Suppressor macrophage (primary cell): ENCODE measurements at regions not wholly inside any gene's neighbourhood (a gene's known extent, or its start where the extent isn't known, plus 50 kb on each side); places are given as distances from the start of the nearest gene placed in this dataset.

Experiments used
- DNase-seq, 4 experiments: peaks; one replicate each; pipeline ENCODE4 v3.0.0-alpha.2; 2020 to 2022

DNA sequence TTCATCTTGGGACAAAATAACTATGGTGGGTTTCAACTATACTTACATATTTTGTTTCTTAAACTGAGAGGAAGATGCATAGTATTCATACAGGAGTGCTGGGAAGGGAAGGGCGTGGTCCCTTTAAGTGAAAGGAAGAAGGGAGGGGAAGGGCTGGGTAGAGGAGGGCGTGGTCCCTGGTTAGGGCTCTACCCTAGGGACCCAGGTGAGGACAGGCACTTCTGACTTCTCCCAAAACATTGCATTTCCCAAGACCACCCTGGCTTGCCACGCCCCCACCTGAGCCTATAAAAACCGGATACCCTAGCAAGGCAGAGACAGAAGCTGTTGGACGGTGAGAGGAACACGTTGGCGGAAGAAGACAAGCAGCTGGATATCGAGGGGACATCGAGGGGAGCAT, 157.6 kb upstream of the PLXNA4 start:
- no peak for DNase-seq

DNA sequence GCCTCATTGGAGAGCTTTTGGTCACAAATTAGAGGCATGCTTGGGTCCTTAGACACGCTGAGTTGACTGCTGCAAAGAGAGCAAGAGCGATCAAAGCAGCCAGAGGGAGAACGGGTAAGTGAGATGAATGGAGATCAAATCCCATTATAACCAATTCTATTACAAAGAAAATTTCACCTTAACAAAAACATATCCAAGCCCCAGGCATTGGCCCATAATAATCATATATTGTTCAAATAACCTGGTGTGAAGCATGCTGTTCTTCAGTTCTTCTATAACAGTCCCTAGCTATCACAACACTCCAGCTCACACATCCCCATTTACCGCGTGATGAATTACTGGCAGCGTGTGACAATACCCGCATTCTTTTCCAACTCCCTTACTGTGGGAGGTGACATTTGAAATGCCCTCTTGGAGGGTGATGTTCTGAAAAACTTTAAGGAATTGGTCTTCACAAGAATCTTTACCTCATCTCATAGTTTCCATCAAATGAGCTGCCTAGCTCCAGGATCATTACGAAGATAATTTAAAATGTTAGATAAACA, 156.1 kb upstream of the PLXNA4 start:
- no peak for DNase-seq

DNA sequence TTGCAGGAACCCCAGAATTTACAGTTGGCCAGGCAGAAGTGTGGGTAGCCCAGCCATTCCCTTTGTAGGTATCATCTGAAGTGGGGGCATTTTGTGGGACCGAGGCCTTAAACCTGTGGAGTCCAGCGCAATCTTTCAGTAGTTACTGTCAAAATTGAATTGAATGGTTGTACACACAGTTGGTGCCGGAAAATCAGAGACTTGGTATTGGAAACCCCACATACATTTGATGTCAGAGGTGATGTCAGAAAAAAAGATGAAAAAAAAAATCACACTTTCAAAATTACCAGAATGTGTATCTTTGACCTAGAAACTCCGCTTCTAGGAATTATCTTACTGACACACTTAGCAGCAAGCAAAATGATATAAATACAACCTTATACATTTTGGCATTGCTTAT, 153.8 kb upstream of the PLXNA4 start:
- DNase-seq = no peak

DNA sequence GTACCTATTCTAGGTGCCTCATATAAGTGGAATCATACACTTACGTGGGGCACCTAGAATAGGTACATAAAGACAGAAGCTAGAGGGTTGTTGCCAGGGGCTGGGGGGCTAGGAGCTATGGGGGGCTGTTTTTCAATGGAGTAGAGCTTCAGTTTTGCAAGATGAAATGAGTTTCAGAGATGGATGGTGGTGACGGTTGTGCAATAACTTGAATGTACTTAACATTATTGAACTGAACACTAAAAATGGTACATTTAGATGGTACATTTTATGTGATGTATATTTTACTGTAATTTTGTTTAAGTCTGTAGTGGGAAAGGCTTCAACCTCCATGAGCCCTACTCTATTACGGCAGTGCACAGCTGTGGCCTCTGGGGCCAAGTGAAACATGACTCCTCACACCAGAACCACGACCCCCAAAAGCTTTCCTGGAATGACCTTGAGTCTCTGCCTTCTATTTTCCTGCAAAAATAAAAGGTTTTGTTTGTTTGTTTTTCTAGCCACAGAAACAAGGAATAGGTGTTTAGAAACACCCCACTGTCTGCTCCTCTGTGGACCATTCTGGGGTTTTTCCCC, 147.3 kb upstream of the PLXNA4 start:
- no peak for DNase-seq

DNA sequence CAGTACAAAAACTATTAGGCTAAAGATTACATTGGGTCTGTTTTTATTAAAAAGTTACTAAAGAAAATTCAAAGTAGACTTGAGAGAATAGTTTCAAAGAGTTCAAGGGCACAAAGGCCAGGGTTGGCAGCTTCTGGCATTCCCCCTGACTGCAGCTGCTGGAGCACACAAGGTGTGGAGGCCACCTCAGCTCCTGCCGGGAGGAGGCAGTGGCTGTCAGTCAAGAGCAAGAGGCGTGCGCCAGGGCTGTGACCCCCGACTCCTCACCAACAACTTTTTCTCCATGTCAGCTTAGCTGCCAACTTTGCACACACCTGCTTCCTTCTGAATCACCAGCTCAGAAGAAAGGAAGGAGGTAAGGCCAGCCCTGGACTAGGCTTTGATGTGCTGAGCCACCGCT, 144.6 kb upstream of the PLXNA4 start:
- DNase-seq = no peak

DNA sequence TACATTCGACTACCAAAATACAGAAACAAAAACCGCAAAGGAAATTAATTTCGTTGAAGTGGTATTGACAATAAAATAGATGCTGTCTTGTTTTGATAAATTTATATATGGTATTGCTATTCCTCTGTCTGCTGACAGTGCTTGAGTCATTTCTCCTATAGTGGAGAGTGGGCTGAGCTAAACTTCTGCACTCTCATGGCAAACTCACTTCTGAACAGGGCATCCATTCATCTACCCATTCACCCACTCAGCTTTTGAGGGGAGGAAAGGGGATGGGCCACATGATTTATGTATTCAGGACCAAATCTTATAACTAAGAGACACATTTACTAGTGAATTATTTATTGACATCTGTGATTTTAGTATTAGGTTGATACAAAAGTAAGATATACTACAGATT, 137.6 kb upstream of the PLXNA4 start:
- DNase-seq = no peak

DNA sequence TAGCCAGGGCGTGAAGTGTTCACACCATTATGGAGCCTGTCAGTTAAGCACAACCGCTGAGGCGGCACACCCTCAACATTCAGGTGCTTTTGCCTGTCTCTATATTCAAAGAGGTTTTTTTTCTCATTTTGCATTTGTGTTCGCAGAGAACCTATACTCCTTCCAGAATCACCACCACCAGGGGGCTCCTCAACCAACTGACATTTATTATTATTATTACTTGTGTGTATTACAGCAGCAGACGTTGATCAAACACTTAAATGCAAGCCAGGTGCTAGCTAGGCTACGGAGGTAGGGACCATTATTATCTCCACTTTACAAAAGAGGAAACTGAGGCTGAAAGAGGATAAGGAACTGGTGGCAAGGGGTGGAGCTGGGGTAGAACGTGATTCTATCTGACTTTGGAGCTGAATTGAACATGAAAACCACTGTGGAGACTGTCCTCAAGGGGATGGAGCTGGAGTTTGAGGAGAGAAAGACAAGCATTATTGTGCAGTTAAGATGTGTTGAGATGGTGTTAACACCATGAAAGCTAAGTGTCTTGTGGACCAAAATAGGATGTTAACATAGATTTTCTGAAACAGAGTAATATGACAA, 133.8 kb upstream of the PLXNA4 start:
- DNase-seq = peak; percentile 28 to 58 (median 52)

DNA sequence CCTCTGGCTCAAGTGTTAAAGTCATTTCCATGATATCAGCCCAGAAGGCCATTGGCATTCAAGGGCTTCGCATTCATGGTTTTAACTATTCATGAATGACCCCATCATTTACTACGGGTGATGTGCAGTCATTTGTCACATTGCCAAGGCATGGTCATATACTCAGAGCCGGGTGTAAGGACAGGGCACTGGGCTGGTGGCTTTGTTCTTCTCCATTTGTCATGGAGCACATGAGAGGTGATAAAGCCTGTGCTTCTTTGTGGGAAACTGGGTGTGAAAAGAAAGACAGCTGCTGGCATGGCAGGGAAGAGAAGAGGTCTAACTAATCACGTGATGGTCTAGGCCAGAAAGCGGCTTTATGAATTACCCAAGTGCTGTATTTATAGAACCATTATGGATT, 132.2 kb upstream of the PLXNA4 start:
- DNase-seq = no peak

DNA sequence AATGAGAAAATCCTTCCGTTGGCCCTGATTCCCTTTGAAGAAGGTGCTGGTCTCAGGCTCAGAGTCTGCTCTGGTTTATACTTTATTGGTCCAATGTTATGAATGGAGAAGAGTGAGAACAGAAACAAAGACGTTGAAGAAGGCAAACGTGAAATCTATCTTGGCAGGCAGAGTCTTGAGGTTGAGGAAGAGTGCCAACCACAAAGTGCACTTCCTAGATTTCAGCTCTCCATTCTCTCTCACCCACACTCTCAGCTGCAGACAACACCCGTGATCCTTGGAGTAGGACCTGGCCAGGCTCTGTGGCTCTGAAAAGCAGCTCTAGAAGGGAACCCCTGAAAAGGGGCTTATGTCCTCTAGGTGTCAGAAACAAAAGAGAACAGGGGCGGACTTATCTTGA, 128.9 kb upstream of the PLXNA4 start:
- peak in 2 of 4 experiments; percentile 27 to 29 for DNase-seq

DNA sequence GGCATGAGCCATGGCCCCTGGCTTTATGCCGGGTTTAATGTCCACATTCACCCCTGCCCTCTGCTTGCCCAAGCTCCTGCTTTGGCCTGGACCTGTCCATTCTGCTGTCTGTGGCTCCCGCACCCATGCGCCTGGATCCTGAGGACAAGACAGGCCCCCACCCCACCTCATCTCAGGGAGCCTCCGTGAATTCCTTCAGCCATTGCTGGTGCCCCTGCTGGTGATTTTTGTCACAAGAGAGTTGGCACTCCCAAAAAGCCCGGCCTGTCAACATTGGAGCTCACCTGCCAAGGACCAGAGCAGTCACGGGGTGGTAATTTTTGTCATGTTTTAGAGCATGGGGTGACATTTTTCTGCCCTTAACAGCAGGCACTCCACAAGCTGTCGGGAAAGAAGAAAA, 127.5 kb upstream of the PLXNA4 start:
- no peak for DNase-seq

DNA sequence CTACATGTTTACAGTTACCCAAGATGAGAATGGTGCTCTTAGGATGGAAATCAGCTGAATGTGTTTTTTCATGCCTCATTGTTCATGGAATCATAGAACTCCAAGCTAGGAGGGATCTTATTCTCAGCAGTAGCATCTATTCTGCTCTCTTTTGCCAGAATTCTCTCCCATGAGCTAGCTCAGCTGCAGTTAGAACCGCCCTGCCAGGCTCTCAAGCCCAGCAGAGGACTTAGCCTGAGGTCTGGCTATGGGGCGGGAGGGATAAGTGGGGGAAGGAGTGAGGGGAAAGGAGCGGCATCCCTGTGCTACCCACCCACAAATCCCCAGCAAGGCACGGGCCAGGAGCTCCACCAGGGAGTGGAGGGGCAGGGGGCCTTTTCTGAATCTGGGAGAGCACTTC, 120.7 kb upstream of the PLXNA4 start:
- DNase-seq = no peak

DNA sequence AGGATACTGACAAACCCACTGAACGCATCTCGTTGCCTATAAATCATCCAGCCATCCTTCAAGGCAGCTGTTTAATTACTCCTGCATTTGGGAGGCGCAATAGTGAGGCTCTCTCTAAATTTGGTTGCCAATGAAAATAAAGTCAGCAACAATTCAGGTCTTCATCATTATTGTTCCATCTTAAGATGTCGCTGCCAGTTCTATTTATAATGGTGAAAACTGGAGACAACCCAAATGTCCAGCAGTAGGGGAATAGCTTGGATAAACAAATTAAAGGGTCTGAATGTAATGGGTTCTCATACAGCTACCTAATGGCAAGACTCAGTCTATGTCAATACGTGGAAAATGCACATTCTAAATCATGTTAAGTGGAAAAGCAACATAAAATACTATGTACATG, 120.1 kb upstream of the PLXNA4 start:
- DNase-seq = no peak

DNA sequence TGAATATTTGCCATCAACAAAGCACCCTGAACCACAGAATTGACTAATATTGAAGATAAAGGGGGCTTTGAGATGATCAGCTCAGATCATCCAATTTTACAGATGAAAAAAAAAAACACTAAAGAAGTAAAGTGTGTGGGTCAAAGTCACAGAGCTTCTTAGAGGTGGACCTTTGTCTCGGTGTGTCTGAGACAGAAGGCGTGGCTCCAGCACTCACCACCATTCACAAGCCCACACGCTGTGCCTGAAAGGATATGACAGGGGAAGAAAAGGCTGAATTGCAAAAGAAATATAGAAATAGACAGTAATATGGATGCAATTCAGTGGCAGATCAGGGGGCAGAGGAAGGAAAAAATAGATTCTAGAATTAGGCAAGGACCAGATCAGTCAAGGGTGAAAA, 114.9 kb upstream of the PLXNA4 start:
- DNase-seq = no peak

DNA sequence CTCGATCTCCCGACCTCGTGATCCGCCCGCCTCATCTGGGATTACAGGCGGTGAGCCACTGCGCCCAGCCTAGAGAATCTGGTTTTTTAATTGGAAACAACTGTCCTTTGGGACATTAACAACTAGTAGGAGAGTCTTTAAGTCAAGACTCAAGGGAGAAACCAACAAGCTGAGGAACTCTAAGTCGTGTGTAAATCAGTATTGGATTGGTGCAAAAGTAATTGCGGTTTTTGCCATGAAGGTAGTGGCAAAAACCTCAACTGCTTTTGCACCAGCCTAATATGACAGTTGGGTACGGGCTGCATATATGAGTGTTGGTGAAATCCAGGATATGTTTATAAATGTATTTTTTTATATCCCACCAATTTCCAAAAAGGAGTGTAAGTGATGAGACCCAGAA, 113.9 kb upstream of the PLXNA4 start:
- DNase-seq = no peak

DNA sequence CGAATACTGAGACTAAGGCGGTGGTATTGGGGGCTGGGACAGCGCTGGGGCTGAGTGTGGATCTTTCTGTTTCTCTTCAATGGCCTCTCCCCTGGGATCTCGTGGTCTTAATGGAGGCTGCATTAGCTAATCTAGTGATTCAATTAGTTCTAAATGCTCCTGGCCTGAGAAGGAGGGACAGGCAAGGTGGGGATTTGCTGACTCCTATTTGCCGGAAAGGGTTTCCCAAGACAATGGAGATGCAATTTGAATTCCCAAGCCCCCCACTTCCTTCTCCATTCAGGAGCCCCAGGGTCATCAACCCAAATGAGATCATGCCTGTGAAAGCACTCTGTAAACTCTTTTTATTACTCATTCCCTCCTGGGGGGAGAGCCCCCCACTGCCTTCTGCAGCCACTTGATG, 111.7 kb upstream of the PLXNA4 start:
- no peak for DNase-seq

DNA sequence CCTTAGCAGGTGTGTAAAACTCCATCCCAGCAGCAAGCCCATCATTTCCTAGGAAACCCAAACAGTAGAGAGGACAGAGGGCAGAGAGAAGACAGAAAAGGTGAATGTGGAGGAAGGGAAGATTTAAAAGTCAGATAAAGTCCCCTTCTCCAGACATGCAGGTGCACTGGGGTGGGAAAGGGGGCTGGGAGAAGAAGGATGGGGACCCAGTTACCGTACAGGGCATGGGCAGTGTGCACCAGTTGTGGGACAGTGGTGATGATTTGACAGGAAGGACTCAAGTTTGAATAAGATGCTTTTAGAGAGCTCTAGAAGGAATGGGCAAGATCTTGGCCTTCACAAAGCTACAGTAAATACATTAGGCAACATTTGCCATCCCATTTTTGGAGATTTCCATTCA, 110.7 kb upstream of the PLXNA4 start:
- DNase-seq = no peak

DNA sequence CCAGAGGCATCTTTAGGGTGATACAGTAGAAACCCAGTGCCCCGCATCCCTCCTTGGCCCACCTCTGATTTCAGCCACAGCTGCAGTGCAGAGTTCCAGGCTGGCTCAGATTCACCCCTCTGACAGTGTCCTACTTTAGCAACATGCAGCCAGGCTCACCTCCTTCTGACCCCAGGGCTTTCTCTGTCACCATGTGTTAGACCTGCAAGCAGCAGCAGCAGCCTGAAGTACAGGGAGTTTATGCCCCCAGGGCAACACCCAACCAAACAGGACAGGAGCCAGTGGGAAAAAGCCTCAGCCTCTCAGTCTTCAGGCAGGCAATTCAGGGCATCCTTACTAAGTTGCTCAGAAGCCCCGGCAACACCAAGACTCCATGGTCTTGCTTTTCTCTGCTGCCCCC, 109.0 kb upstream of the PLXNA4 start:
- DNase-seq = no peak

DNA sequence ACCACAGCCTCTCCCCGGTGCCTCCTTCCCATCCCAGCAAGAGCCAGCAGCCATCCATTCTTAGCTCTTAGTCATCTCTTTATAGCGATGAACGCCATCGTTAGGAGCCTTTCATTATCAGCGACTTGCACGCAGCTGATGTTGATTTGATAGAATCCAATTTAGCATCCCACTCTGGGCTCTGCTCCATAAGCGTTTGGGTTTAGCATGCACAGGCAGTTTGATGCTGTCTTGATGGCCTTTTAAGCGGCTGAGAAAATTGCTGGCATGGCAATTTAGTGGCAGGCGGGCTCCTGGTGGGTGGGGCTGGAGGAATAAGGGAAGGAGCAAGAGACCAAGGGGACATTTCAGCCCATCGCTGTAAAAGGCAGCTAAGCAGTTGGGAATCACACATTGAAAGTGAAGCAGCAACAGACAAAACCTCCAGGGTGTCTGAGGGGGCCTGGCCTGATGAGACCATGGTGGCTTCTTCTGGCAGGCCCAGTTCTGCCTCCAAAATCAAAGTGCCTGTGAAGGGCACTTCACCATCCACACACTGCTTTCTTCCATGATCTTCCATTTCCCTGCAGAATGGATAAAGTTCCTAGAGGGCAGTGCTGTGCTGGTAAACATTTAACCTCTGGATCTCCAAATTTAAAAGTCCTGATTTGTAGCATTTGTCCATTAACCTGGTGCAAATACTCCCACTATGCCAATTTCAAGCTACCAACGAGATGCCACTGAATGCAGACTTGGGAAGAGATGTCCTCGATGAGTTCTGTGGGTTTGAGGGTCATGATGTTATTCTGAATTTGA, 107.8 kb upstream of the PLXNA4 start:
- no peak for DNase-seq

DNA sequence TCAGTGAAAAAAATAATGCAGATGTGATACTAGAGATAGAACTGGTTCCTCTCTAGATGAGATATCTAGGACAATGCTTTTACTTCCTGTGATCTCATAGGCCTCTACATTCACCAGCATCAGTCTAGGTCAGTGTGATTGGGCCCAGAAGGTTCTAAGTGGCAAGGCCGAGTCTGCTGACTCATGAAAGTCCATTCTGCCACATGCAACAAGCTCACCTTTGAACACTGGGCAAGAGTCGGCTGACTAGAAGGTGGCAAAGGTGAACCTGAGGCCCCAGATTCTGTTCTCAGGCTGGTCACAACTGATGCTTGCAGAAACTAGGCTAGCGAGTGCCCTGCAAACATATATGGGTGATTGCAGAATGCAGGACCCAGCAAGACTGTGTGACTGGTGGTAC, 105.7 kb upstream of the PLXNA4 start:
- no peak for DNase-seq

DNA sequence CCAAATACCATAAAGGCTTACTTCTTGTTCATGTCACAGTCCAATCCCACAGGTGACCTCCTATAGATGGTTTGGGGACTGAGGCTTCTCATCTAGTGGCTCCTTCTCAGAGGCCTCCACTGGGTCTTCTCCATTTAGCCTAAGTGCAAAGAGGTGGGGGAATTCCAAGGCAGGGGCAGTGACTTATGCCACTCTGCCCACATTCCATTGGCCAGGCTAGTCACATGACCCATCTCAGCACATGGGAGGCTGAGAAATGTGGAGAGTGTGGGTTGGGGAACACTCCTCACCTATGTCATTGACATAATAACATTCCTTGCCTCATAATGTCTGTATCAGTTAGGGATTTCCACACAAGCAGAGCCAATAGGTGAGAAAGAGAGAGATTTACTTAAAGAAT, 104.3 kb upstream of the PLXNA4 start:
- DNase-seq = peak; percentile 25 to 54 (median 44)

DNA sequence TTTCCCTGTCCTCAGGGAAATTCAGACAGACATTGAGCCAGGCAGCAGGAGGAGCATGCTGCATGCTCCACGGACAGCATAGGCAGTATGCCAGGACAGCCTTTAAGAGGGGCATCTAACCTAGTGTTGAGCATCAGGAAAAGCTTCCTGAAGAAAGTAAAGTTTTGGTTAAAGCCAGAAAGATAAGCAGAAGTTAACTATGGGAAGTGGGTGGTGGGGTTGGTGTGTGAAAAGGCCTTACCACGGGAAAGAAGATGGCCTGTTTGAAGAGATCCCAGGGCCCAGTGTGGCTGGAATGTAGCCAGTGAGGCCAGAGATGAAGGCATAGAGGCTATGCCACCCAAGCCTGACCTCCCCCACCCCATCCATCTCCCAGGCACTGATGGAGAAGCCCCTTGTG, 102.4 kb upstream of the PLXNA4 start:
- no peak for DNase-seq

DNA sequence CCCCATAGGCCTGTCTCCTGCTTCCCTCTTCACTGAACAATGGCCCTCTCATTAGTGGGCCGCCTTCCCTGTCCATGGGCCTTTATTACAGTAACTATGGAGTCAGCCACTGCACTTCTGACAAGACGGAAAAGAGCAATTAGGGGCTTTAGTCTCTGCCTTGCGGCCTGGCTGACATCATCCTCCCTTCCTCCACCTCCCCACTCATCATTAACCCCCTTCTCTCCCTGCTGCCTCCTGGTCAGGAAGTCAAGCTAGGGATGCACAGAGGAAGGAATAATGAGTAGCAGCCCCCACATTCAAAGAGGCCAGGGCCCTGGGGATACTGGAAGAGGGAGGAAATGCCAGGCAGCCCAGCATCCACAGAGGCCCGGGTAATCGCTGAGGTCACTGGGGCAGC, 101.6 kb upstream of the PLXNA4 start:
- no peak for DNase-seq

DNA sequence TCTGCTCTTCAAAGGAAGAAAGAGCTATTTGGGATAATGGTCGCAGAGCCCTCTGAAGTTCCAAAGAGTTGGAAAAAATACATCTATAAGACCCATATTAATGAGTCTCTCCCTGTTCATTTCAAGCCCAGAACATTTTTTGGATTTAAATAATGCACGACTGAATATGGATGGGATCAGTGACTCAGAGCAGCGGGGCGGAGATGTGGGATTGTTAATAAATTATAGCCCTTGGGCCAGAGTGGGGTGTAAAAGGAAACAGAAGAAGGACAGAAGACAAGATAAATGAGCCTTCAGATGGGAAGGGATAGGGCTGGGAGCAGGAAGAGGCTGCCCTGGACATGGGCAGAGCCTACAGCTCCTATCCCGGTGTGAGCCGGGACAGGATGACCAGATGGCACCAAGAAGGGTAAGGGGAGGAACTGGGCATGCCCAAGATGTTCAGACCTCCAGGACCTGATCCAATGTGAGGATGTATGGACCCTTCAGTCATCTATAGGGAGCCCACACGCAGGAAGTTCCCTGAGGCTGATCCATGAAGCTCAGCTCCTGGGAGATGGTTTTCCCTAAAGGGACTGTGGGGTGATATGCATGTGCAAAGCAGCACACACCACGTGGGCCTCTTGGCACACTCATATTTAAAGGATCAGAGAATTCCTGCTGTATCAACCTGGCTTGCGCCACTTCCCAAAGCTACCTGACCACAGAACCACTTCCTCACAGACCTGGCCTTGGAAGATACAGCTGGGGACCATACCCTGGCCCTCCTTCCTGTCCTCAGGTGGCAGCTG, 96.1 kb upstream of the PLXNA4 start:
- DNase-seq = no peak
